ENCODE measurements at regions not wholly inside any gene's neighbourhood (a gene's known extent, or its start where the extent isn't known, plus 50 kb on each side); places are given as distances from the start of the nearest gene placed in this dataset.
"Not testable (repeated sequence)": the region's sequence is repeated elsewhere in the genome, so short reads cannot be mapped to it uniquely, and the experiment has no call there.

GRCh38 chrX:65194547-65194946 lies 218.3 kb upstream of the ZC4H2 start:
- Histone ChIP-seq H3K9ac (ENCODE audit: low read depth, low read length) (no peak overlapping the region), H3K4me1 (ENCODE audit: insufficient read depth, low read length) (no peaks in the 10 kb centered on the region), H3K9me3 (ENCODE audit: insufficient read depth, low read length, severe bottlenecking) (no peaks in the 10 kb centered on the region), H3K36me3 (ENCODE audit: insufficient read depth, low read length) (no peaks in the 10 kb centered on the region), H3K27me3 (ENCODE audit: insufficient read depth, low read length, poor library complexity) (no peaks in the 10 kb centered on the region), H3K79me2 (ENCODE audit: insufficient read depth, low read length) (no peaks in the 10 kb centered on the region), H2AFZ (ENCODE audit: low read depth, low read length) (no peak overlapping the region), H3K4me3 (ENCODE audit: low read depth in 1 of 2, low read length in 2 of 2) (no peak overlapping the region), H3K27ac (ENCODE audit: low read length) (no peak overlapping the region), H3K4me2 (ENCODE audit: insufficient read depth, low read length) (no peak overlapping the region), H4K20me1 (ENCODE audit: insufficient read depth, low read length) (no peaks in the 10 kb centered on the region)
- DNase-seq (no peak), ATAC-seq (ENCODE audit: insufficient read depth, low read depth) (no peak)
- no peak for TF ChIP-seq EZH2 (IDR thresholded peaks at IDR 0.05; ENCODE audit: borderline replicate concordance, low read depth, low read length, severe bottlenecking)
- TF ChIP-seq, protein P1, sequence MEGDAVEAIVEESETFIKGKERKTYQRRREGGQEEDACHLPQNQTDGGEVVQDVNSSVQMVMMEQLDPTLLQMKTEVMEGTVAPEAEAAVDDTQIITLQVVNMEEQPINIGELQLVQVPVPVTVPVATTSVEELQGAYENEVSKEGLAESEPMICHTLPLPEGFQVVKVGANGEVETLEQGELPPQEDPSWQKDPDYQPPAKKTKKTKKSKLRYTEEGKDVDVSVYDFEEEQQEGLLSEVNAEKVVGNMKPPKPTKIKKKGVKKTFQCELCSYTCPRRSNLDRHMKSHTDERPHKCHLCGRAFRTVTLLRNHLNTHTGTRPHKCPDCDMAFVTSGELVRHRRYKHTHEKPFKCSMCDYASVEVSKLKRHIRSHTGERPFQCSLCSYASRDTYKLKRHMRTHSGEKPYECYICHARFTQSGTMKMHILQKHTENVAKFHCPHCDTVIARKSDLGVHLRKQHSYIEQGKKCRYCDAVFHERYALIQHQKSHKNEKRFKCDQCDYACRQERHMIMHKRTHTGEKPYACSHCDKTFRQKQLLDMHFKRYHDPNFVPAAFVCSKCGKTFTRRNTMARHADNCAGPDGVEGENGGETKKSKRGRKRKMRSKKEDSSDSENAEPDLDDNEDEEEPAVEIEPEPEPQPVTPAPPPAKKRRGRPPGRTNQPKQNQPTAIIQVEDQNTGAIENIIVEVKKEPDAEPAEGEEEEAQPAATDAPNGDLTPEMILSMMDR (IDR thresholded peaks at IDR 0.05; ENCODE audit: borderline replicate concordance, extremely low read depth, low read length, poor library complexity, severe bottlenecking) = no peak

- H3K36me3 ChIP-seq (ENCODE audit: insufficient read depth, low read length); H2AFZ ChIP-seq (ENCODE audit: low read depth, low read length); H3K9me3 ChIP-seq (ENCODE audit: insufficient read depth, low read length, severe bottlenecking); H3K27ac ChIP-seq (ENCODE audit: low read length); DNase-seq; H3K79me2 ChIP-seq (ENCODE audit: insufficient read depth, low read length); ATAC-seq (ENCODE audit: insufficient read depth, low read depth); H3K4me1 ChIP-seq (ENCODE audit: insufficient read depth, low read length); H3K27me3 ChIP-seq (ENCODE audit: insufficient read depth, low read length, poor library complexity); H3K4me3 ChIP-seq (ENCODE audit: low read depth in 1 of 2, low read length in 2 of 2); H3K4me2 ChIP-seq (ENCODE audit: insufficient read depth, low read length); H3K9ac ChIP-seq (ENCODE audit: low read depth, low read length); H4K20me1 ChIP-seq (ENCODE audit: insufficient read depth, low read length): not testable (repeated sequence)
Observed at GRCh38 chrX:65163325-65163724, 187.1 kb upstream of the ZC4H2 start.

DNA sequence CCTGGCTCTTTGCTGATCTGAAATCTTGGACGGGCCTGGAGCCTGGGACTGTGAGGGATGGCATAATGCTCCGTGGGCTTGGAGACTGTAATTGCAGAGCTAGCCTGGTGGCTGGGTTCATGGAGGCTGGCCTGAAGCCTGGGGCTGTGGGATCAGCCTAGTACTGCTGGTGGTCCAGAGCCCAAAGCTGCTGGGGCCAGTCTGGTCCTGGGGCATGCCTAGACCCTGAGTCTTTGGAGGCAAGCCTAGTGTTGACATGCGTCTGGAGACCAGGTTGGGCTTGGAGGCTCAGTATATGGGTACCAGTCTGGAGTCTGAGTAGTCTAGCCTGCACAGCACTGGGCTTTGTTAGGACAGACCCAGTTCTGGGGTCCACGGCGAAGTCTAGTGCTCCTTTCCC lies 172.0 kb upstream of the ZC4H2 start:
- peaks cover 4% of the 10 kb centered on the region; the same call in 1 of the 2 replicates for H3K36me3 ChIP-seq (ENCODE audit: insufficient read depth, low read length)
- H3K9ac ChIP-seq (ENCODE audit: low read depth, low read length) = no peak overlapping the region
- H3K9me3 ChIP-seq (ENCODE audit: insufficient read depth, low read length, severe bottlenecking) = peaks cover 6% of the 10 kb centered on the region
- peaks cover 10% of the 10 kb centered on the region; the same call in 1 of the 2 replicates for H3K4me1 ChIP-seq (ENCODE audit: insufficient read depth, low read length)
- H3K4me3 ChIP-seq (ENCODE audit: low read depth in 1 of 2, low read length in 2 of 2) = no peak overlapping the region
- no peaks in the 10 kb centered on the region for H3K27me3 ChIP-seq (ENCODE audit: insufficient read depth, low read length, poor library complexity)
- H3K27ac ChIP-seq (ENCODE audit: low read length) = no peak overlapping the region
- H3K4me2 ChIP-seq (ENCODE audit: insufficient read depth, low read length) = no peak overlapping the region
- H2AFZ ChIP-seq (ENCODE audit: low read depth, low read length) = no peak overlapping the region
- DNase-seq (no peak), ATAC-seq (ENCODE audit: insufficient read depth, low read depth) (no peak)
- no peaks in the 10 kb centered on the region for H4K20me1 ChIP-seq (ENCODE audit: insufficient read depth, low read length)
- TF ChIP-seq, protein P1 (IDR thresholded peaks at IDR 0.05; ENCODE audit: borderline replicate concordance, extremely low read depth, low read length, poor library complexity, severe bottlenecking) = no peak
- no peak for TF ChIP-seq EZH2 (IDR thresholded peaks at IDR 0.05; ENCODE audit: borderline replicate concordance, low read depth, low read length, severe bottlenecking)
- H3K79me2 ChIP-seq (ENCODE audit: insufficient read depth, low read length) = no peaks in the 10 kb centered on the region

DNA sequence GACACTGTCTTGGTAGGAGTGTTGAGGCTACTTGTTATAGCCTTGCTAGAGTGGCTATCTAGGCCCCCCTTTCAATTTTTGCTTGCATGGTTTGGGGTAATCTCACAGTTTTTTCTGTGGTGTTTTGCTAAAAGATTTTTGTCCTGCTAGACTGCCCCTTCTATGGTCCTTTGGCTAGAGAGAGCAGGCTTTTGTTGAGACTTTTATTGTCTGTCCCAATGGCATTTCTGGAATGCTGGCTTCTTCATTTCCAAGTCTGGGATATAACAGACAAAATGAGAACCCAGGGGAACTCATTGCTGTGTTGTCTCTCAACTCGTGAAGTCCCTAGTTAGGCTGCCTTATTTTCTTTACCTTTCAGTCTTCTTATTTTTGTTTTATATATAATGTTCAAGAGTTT lies 160.2 kb upstream of the ZC4H2 start:
- Histone ChIP-seq H3K4me2 (ENCODE audit: insufficient read depth, low read length) (no peak overlapping the region), H3K79me2 (ENCODE audit: insufficient read depth, low read length) (peaks cover 3% of the 10 kb centered on the region; the same call in 1 of the 2 replicates), H3K36me3 (ENCODE audit: insufficient read depth, low read length) (no peaks in the 10 kb centered on the region), H4K20me1 (ENCODE audit: insufficient read depth, low read length) (no peaks in the 10 kb centered on the region), H3K9me3 (ENCODE audit: insufficient read depth, low read length, severe bottlenecking) (no peaks in the 10 kb centered on the region), H2AFZ (ENCODE audit: low read depth, low read length) (no peak overlapping the region), H3K4me3 (ENCODE audit: low read depth in 1 of 2, low read length in 2 of 2) (no peak overlapping the region), H3K27ac (ENCODE audit: low read length) (no peak overlapping the region), H3K9ac (ENCODE audit: low read depth, low read length) (no peak overlapping the region), H3K4me1 (ENCODE audit: insufficient read depth, low read length) (no peaks in the 10 kb centered on the region), H3K27me3 (ENCODE audit: insufficient read depth, low read length, poor library complexity) (no peaks in the 10 kb centered on the region)
- no peak for TF ChIP-seq EZH2 (IDR thresholded peaks at IDR 0.05; ENCODE audit: borderline replicate concordance, low read depth, low read length, severe bottlenecking)
- TF ChIP-seq, protein P1 (IDR thresholded peaks at IDR 0.05; ENCODE audit: borderline replicate concordance, extremely low read depth, low read length, poor library complexity, severe bottlenecking) = no peak
- DNase-seq = no peak
- ATAC-seq (ENCODE audit: insufficient read depth, low read depth) = no peak

Measured in DND-41 (cell line).